AG08395 (cell line): ENCODE measurements at regions not wholly inside any gene's neighbourhood (a gene's known extent, or its start where the extent isn't known, plus 50 kb on each side); places are given as distances from the start of the nearest gene placed in this dataset.
"Not testable (repeated sequence)": the region's sequence is repeated elsewhere in the genome, so short reads cannot be mapped to it uniquely, and the experiment has no call there.

ENCODE experiments used
- DNase-seq: peaks from one replicate; pipeline ENCODE4 v3.0.0; 2012; ENCODE audit warnings: mixed read lengths, low spot score

DNA sequence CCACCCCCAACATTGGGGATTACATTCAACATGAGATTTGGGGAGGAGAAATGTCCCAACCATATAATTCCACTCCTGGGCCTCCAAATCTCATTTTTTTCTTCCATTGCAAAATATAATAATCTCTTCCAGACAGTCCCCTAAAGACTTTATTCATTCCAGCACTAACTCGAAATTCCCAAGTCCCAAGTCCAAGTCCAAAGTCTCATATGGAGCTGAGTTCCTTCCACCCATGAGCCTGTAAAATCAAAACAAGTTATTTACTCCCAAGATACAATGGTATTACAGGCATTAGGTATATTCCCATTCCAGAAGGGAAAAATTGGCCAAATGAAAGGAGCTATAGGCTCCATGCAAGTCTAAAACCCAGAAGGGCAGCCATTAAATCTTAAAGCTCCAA lies 56.7 kb downstream of the P2RY1 start:
- DNase-seq, result no peak

DNA sequence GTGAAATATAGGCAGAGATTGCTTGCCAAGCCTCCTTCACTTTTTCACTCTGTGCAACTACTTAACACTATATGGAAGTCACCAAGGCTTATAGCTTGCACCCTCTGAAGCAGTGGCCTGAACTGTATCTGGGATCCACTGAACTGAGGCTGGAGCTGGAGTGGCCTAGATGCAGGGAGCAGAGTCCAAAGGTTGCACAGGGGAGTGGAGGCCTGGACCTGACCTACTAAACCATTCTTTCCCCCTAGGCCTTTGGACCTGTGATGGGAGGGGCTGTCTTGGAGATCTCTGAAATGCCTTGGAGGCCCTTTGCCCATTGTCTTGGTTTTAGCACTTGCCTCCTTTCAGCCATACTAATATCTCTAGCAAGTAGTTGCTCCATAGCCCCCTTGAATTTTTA lies 57.5 kb downstream of the P2RY1 start:
- no peak for DNase-seq

DNA sequence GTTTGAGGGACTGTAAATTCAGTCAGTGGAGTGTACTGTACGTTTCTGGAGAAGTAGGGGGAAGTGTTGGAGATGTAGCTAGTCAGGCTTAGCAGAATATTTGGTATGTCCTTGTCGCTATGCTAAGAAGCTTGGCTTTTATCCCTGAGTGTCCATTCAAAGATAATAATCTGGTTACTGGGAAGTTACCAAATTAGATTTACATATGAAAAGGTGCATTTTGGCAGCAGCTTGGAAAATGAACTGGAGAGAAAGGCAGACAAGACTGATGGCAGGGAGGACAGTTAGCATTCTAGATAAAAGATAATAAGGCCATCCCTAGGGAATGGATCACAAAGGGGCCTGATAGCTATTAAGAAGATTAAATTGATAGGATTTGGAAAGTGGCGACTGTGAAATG lies 58.7 kb downstream of the P2RY1 start:
- DNase-seq, result no peak

DNA sequence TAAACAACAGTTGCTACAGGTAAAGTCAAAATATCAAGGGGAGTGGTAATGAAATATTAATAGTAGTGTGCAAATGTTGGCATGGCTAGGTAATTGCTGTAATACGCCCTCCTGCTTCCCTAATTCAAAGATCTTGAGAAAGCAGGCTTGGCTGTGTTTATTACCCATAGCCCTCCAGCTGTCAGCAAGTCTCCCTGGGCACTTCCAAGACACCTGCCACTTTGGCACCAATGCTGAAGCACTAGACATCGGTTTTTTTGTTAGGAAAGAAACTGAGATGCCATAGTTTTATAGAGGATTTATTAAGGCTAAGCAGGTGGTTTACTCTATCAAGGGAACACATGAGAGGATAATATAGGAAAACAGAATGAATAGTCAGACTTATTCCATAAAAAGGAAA lies 64.4 kb downstream of the P2RY1 start:
- no peak for DNase-seq

DNA sequence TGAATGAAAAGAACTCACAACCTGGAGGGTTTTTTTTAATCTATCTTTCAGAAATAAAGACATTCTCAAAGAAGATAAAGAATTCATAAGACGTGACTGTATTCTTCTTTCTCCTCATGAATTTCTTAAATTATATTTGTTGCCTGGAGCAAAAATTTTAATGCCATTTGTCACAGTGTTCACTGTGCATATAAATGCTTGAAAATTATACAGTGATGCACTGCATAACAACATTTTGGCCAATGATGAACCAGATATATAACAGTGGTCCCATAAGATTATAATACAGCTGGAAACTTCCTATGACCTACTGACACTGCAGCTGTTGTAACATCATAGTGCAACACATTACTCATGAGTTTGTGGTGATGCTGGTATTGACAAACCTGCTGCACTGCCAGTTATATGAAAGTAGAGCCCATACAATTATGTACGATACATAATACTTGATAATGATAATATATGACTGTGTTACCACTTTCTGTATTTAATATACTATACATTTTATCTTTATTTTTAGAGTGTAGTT lies 67.3 kb downstream of the P2RY1 start:
- DNase-seq, result no peak

DNA sequence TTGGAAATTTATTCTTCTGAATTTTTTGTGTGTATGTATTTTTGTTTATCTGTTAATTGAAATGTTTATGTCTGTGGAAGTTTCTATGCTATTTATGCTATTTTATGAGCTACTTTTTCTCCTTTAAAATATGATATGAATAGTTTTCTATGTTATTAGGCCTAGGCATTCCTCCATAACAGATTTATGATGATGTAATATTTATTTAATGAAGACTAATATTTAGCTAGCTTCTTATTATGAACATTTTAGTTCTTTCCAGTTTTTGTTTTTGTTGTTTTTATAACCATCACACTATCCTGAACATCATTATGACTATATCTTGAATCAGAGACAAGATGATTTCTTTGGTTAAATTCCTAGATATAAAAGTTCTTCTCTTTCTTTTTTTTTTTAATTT lies 70.7 kb downstream of the P2RY1 start:
- DNase-seq, result no peak

DNA sequence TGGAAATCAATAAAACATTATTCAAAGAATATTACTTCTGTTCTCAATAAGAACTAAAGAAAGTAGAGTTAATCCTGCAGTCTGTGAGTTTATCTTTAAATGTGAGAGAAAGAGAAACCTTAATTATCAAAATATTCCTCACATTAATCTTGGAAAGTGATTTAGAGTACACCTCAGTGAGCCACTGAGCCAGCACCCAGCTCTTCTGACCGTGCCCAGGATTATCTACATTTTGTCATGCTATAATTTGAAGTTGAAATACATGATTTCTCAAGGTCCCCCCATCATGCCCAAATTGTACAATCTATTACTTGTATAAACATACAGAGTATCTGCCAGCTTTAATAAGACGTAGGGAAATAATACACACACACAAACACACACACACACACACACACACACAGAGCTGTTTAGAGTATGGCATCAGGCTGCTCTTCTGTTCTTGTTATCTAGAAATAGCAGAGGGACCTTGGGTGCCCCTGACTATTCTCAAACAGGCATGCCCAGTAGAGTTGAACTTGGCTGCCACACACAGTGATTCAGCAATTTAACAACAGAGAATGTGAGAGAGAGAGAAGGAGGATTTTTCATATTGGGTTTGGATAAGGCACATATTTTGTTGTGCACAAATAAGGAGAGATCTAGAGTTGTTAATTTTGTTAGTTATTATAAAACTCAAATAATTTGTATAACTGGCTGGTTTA lies 74.4 kb downstream of the P2RY1 start:
- peak; percentile 10 for DNase-seq

DNA sequence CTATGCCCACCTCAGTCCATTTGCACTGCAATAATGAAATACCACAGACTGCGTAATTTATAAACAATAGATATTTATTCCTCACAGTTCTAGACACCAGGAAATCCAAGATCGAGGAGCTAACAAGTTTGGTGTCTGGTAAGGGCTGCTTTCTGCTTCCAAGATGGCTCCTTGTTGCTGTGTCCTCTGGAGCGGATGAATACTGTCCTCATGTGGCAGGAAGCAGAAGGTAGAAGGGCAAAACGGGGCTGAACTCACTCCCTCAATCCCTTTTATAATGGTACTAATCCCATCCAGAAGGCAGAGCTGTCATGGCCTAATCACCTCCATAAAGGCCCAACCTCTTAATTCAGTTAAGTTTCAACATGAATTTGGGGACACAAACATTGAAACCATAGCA lies 75.3 kb downstream of the P2RY1 start:
- no peak for DNase-seq

DNA sequence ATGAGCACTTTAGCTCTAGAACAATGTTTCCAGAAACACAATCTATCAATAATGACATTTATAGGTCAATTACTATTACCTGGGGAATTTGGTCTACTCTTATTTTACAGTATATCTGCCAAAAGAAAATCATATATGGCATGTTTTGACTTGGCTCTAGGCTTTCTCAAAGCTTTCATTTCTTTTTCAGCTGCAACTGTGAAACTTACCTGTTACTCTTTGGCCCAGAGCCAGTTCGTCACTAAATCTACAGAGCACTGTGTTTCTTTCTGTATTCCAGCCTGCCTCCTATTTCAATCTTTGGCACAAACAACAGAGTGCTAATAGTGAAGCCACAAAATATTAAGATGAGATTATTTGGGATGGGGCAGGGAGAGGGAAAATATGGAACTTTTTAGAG lies 76.0 kb downstream of the P2RY1 start:
- no peak for DNase-seq

DNA sequence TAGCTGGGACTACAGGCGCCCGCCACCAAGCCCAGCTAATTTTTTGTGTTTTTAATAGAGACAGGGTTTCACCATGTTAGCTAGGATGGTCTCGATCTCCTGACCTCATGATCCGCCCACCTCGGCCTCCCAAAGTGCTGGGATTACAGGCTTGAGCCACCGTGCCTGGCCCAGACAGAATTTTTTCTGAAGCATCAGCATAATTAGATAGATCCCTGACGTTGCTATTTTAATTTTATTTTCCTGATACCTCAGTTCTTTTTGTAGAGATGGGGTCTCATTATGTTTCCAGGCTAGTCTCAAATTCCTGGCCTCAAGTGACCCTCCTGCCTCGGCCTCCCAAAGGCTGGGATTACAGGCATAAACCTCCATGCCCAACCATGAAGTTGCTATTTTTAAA lies 79.8 kb downstream of the P2RY1 start:
- not testable (repeated sequence) for DNase-seq

DNA sequence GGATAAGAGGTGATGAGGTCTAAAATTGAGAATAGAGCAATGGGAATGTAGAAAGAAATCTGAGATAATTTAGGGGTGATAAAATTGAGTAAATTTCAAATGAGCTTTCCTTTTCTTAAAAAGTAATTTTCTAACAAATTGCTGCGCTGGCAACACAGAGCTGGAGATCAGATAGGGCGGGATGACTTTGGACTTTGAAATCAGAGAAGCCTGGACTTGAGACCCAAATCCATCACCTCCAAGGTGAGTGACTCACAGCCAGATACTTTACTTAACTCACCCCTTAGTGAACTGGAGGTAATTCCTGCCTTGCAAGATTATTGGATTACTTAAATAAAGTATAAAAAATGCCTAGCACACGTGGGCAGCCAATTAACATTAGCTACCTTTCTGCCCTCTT lies 80.8 kb downstream of the P2RY1 start:
- no peak for DNase-seq

DNA sequence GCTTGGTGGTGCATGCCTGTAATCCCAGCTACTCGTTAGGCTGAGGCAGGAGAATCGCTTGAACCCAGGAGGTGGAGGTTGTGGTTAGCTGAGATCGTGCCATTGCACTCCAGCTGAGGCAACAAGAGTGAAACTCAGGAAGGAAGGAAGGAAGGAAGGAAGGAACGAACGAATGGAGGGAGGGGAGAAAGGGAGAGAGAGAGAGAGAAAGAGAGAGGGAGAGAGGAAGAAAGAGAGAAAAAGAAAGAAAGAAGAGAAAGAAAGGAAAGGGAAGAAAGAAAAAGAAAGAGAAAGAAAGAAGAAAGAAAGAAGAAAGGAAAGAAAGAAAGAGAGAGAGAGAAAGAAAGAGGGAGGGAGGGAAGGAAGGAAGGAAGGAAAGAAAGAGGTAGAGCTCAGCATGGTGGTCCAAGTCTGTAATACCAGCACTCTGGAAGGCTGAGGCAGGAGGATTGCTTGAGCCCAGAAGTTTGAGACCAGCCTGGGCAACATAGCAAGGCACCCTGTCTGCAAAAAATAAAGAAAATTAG lies 81.9 kb downstream of the P2RY1 start:
- no peak for DNase-seq

DNA sequence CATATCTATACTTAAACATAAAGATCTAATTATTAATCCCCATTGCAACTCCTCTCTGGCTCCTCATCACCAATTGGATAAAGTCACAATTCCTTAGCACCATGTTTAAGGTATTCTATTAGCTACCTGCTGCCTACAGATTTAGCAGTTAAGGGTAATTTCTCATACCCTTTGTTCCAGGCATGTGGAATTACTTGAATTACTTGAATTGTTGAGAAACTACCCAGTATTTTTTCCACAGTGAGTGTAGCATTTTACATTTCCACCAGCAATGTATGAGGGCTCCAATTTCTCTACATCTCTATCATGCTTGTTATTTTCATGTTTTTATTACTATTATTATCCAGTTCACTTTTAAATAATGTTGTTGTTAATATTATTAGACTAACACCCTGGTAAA lies 86.4 kb downstream of the P2RY1 start:
- no peak for DNase-seq

DNA sequence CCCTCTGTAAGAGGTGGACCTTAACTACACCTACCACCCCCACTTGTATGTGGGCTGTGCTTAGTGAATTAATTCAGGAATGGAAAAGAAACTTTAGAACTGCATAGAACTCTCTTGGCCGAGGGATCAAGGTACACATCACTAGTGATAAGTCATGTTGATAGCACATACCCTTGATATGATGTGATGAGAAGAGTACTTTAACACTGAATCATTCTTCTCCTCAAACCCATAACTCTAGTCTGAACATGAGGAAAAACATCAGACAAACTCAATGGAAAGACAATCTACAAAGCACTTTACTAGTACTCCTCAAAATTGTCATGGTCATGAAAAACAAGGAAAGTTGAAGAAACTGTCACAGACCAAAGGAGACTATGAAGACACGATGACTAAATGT lies 87.6 kb downstream of the P2RY1 start:
- no peak for DNase-seq

DNA sequence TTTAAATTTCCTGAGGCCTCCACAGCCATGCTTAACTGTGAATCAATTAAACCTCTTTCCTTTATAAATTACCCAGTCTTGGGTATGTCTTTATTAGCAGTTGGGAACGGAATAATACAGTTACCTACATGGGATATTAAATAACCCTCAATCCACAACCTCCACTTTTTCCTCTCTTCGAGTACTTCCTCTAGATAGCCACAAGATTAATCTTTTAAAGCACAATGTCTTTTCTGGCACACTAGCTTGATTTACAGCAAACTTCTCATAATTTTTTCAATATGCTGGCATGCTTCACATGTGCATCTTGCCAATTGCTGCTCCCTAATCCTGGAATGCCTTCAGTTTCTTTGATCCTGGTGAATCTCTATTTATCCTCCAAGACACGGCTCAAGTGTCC lies 92.2 kb downstream of the P2RY1 start:
- no peak for DNase-seq

DNA sequence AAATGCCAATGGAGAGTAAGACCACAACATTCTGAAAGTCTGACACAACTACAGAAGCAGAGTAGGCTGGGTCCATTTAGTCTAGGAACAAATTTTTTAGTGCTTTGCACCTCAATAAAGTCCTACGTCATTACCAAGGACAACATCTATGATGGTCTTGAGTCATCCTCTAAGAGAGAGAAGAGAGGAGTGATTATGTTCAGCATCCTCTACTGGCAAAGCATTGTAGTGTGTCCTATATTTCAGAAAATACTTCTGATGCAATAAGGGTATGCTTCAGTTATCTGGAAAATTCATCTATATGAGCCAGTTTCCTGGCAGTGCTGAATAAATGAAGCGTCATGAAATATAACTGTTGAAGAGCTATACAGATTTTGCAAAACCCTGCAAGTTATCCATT lies 95.6 kb downstream of the P2RY1 start:
- DNase-seq, result no peak

DNA sequence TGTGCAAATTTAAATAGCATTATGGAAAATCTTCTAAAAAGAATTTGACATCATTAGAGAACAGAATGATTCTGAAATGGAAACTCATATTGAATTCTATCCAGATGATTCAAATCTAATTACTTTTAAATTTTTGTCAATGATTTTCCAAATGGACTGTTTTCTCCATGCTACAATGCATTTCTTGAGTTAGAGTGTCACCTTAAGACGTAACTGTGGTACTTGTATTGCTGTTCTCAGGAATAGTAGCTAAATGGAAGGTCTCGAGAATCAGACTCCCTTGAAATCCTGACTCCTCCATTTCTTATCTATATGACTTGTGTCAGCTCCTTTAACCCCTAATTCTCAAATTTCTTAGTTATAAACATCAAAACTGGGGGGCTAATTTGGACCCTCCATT lies 102.3 kb downstream of the P2RY1 start:
- DNase-seq, result no peak

DNA sequence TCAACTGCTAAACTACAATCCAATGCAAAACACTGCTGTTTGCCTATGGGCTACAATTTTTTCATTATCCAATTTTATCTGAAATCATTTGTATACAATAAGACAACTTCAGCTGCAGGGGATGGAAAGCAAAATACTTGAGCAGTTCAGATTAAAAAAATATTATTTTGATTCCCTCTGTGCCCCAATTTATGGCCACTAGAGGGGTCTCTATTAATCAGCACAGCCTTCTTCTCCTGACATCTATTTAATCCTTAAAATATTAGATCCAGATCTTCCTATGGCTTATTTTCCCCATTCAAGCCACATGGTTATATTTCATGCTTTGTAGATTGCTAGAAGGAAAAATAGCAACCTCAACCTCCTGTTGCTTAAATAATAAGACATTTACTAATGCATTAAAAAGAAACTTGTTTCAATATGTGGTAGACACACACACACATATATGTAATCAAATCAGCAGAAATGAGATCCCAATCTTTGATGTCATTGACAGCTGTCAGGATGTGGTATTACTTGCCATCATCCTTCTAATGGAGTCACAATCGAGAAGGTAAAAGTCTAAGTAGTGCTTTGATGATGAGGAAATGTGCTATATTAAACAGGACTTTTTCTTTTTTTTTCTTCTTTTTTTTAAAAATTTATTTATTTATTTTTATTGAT lies 104.2 kb downstream of the P2RY1 start:
- DNase-seq, result no peak

DNA sequence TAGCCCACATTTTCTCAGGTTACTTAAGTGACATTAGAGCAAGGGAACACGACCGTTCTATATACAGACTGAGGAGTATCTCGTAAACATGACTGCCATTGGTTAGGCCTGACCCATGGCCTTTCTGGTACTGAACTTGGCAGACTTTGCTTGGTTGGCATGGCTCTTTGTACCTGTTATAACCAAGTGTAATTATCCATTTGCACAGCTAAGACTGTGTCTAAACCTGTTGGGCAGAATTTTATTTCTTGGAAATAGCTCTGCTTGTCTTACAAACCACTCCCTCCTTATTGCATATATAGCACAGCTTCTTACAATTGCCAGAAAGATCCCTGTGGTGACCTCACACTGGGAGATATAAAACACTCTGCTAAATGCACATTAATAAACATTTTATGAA lies 106.9 kb downstream of the P2RY1 start:
- no peak for DNase-seq

DNA sequence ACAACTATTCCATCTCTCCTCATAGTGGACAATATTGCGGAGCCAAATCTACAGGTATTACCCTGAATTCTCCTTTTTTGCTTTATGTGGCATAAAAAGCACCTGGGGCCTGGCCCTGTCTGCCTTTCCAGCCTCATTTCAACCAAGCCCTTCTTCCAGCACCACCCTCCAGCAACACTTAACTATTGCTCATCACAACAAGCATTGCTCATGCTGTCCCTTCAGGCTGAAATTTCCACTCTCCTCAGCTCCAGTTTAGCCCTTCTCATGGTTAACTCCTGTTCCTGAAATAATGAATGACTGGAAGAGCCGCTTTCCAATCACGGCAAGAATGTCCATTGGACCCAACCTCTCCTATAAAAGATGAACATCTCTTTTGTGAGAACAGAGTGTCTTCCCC lies 107.4 kb downstream of the P2RY1 start:
- DNase-seq, result no peak

DNA sequence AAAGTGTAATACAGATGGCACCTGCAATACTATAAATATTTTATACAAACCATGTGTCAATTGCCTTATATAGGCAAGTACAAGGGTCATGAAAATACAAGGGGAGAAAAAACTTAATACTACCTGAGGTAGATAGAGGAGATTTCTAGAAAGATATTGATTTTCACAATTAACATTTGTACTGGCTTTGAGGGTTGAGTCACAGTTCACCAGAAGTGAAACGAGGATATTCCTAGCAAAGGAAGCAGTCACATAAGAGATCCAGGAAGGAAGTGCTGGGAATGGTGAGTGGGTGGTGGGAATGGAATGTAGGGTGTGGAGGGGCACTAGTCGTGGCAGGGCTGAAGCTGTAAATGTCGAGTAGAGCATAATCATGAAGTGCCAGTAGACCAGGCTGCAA lies 108.7 kb downstream of the P2RY1 start:
- DNase-seq, result no peak

DNA sequence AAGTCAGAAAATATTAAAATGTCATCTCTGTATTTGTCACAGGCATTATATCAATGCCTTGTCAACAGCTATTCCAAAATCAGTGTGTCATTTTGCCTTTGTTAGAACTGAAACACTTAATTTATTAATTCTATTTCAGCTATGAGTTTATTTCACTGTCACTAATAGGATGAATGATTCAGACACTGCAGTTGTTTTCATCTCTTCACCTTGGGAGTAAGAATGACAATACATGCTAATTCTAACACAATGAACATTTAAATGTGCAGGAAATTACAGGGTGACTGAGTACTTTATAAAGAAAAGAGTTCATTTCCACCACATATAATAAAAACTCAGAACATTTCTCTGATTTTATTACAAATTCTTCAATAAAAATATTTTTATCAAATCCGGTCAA lies 109.7 kb downstream of the P2RY1 start:
- DNase-seq, result no peak

DNA sequence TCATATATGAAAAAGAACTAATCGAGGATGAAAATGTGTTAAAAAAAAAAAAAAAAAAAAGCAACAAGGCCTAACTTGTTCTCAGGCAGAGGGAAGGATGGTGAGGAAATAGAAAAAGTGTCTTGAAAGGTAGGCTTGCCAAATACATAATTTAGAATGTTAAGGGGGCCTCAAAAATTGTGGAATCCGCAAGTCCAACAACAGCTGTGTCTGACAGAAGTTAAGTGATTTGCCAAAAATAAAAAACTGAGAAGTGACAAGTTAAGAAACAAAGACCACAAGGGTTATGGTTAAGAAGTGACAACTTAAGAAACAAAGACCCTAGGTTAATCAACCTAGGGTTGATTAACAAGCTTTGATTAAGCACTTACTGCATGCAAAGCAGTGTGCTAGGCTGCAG lies 110.6 kb downstream of the P2RY1 start:
- DNase-seq, result no peak

DNA sequence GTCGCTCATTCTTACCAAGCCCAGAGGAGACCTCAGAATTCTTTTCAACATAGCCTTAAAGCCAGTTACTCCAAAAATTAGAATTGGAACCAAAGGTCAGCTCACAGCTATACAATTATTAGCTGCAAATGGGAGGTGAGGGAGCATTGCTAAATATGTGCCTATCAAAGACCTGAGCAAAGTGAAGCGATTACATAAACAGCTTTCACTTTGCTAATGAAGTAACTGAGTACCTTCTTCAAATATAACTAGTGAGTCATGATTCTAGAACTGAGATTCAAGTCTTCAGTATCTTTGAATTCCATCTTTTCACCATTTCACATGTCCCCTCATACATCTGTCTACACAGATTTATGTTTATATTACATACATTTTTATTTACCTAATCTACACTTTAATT lies 122.6 kb downstream of the P2RY1 start:
- no peak for DNase-seq
